ENCODE measurements at regions not wholly inside any gene's neighbourhood (a gene's known extent, or its start where the extent isn't known, plus 50 kb on each side); places are given as distances from the start of the nearest gene placed in this dataset.

DNA sequence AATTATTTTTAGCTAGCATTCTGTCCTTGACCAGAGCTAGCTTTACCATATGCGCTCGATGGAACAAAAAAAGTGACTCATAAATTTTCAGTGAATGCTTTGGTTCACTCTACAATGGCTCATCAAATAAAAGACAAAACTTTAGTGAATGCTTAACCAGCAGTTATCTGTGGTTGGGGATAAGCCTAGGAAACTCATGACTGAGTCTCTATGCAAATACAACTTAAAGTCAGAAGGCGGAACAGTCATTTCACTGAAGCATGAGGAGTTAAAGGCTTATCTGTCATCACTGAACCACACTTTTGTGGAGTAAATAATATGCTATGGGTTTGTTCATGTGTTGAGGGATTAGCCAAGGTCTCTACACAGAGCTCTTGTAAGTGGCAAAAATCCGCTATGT is 308.4 kb downstream of the SQOR start:
- TF ChIP-seq, protein P1, sequence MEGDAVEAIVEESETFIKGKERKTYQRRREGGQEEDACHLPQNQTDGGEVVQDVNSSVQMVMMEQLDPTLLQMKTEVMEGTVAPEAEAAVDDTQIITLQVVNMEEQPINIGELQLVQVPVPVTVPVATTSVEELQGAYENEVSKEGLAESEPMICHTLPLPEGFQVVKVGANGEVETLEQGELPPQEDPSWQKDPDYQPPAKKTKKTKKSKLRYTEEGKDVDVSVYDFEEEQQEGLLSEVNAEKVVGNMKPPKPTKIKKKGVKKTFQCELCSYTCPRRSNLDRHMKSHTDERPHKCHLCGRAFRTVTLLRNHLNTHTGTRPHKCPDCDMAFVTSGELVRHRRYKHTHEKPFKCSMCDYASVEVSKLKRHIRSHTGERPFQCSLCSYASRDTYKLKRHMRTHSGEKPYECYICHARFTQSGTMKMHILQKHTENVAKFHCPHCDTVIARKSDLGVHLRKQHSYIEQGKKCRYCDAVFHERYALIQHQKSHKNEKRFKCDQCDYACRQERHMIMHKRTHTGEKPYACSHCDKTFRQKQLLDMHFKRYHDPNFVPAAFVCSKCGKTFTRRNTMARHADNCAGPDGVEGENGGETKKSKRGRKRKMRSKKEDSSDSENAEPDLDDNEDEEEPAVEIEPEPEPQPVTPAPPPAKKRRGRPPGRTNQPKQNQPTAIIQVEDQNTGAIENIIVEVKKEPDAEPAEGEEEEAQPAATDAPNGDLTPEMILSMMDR (IDR thresholded peaks at IDR 0.05) = no peak
- TF ChIP-seq POLR2A (IDR thresholded peaks at IDR 0.05) = no peak

All from body of pancreas (tissue), 4 donors.